Fibroblast of lung (primary cell): ENCODE measurements at regions not wholly inside any gene's neighbourhood (a gene's known extent, or its start where the extent isn't known, plus 50 kb on each side); places are given as distances from the start of the nearest gene placed in this dataset.

ENCODE experiments used
- CTCF ChIP-seq, 2 donors: IDR thresholded peaks in 1 of 2; conservative IDR thresholded peaks in 1 of 2; 1 replicate in 1 of 2; 2 replicates in 1 of 2; pipeline ENCODE4 v1.5.1; 2011 to 2012; ENCODE audit warnings: low read length in 2 of 2, control low read depth in 1 of 2, inconsistent platforms in 1 of 2, low read depth in 1 of 2, mild to moderate bottlenecking in 1 of 2
- EZH2 ChIP-seq: IDR thresholded peaks from 2 replicates; pipeline ENCODE4 v1.5.1; 2012; ENCODE audit warnings: low read length, control low read depth, mild to moderate bottlenecking; ENCODE audit errors: missing control alignments

GRCh38 chr3:151615464-151615863, 118.3 kb upstream of the AADACL2 start:
- TF ChIP-seq CTCF (conservative IDR thresholded peaks at IDR 0.05 in 1 of 2, IDR thresholded peaks at IDR 0.05 in 1 of 2; ENCODE audit: low read depth in 1 of 2, low read length in 2 of 2) (no peak), EZH2 (no peak)
